DND-41 (cell line): ENCODE measurements at regions not wholly inside any gene's neighbourhood (a gene's known extent, or its start where the extent isn't known, plus 50 kb on each side); places are given as distances from the start of the nearest gene placed in this dataset.

Experiments used
- CTCF ChIP-seq: IDR thresholded peaks from 2 replicates; pipeline ENCODE4 v1.5.1; 2012; ENCODE audit warnings: borderline replicate concordance, low read length, moderate library complexity, mild to moderate bottlenecking; ENCODE audit not compliant: poor library complexity, severe bottlenecking; ENCODE audit errors: extremely low read depth
- EZH2 ChIP-seq: IDR thresholded peaks from 3 replicates; pipeline ENCODE4 v1.6.1; 2012; ENCODE audit warnings: borderline replicate concordance, low read depth, mild to moderate bottlenecking, moderate library complexity, low read length, inconsistent platforms; ENCODE audit not compliant: severe bottlenecking

- no peak for TF ChIP-seq CTCF
- TF ChIP-seq EZH2: no peak
These were observed 1159.3 kb upstream of the PRR20A start for GRCh38 chr13:55981381-55981780.
